ENCODE measurements at regions not wholly inside any gene's neighbourhood (a gene's known extent, or its start where the extent isn't known, plus 50 kb on each side); places are given as distances from the start of the nearest gene placed in this dataset.
"Not testable (repeated sequence)": the region's sequence is repeated elsewhere in the genome, so short reads cannot be mapped to it uniquely, and the experiment has no call there.

DNA sequence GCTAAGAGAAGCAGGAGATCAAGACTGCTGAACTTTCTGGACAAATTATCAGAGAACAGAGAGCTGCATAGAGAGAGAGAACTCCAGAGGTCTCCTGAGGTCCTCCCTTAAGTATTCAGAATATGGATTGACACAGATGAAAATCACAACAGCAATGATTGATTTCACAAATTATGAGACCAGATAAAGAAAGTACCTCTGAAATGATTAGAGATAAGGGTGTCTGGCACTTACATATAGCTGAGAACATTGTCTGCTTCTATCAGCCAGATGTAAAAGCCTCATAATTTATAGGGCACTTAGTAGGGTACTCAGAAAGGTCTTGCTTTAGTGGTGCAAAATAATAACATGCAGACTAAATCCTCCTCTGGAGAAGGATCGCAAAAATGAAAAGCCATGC lies 1301.8 kb downstream of the BRINP3 start:
- FAIRE-seq (no peak), DNase-seq (ENCODE audit: insufficient read length, low spot score) (no peak)

DNA sequence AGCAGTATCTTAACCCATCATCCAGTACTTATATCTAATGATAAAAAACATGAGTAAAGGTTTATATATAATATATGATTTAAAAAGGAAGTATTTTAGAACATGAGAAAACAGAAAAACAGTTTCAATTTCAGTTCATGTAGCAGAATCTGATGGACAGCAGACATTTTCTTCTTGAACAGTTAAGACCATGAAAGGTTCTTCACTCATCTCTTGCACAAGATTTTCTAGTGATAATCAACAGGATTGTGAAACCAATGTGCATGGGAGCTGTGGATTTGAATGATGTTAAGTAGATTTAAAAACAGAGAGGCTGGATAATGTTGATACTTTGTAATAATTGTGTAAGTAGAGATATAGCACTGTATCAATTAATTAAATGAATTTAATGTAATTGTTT lies 1297.6 kb downstream of the BRINP3 start:
- DNase-seq (ENCODE audit: insufficient read length, low spot score) (no peak), FAIRE-seq (no peak)

DNA sequence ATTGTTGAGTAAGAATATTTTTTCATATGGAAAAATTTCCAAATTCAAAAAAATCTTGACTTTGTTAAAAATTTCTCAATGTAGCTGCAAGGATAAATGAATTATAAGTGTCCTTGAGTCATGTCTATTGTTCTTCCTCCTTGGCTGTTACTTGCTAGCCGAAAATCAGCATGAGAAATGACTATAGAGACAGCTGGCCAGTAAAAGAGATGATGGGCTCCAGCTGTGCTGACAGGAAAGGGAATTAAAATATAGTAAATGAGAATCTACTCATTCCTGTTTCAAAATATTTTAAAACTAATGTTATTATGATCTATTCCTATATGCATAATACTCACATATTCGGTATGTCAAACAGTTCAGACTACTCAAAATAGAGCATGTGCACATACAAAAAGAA lies 1292.6 kb downstream of the BRINP3 start:
- FAIRE-seq (no peak), DNase-seq (ENCODE audit: insufficient read length, low spot score) (no peak)

DNA sequence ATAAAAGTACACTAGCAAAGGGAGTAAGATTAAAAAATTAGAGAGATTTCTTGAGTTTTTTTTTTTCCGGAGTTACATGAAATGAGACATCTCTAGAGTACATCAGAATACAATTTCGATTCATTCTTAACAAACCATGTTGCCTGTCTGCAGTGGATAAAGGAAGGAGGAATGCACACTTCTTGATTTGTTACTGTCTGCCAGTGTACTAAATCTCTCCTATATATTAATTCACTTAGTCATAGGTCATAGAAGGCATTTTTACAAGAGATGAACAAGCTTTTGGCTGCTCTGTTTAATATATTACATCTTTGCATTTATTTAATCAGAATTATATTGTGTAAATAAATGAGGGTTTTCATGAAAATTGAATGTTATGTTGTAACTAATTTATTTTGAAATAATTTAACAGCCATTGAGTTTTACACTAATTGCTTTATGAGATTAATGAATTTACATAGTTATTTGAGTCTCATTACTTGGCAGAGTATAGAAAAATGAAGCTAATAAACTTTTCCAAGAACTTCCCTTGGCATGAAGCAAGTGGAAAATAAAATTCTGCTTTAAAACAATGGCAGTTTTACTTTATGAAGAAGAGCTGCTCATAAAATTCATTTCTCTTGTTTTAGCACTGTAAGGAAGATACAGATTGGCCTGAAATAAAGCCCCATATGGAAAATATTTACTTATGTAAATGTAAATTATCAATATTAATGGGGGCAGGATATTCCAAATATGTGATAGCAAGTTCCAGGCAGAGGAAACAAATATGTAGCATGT lies 1284.7 kb downstream of the BRINP3 start:
- DNase-seq (ENCODE audit: insufficient read length, low spot score) (no peak), FAIRE-seq (no peak)

DNA sequence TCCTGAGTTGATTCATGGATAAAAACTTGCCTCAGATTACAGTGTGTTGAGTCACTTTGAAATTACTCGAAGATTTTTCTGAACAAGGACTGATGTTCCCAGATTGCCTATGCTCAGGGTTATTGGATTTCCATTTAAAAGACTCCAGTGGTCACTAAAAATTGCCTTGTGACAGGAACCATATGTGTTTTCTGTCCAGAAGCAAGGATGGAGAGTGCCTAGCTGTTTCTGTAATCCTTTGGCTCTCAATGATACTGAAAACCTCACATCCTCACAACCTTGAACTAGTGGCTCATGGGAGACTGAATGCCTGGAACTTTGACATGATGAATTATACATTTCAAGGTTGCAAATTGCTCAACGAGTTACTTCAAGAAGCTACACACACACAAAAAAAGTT lies 1271.8 kb downstream of the BRINP3 start:
- no peak for DNase-seq (ENCODE audit: insufficient read length, low spot score)
- no peak for FAIRE-seq

DNA sequence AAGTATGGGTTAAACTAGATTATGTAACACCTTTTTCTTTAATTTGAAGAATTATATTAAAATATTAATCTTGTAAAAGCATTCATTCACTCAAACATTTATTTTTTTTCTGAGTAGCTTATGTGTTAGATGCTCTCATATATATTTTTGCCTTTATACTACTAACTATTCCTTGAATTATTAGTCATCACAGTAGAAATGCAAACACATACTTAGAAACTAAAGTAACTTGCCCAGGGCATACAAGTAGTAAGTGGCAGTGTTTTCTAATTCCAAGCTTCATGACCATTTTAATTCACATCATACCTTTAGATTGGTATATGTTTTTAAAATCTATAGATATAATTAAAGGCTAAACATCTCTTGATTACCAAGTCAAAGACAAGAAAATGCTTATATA lies 1271.0 kb downstream of the BRINP3 start:
- no peak for DNase-seq (ENCODE audit: insufficient read length, low spot score)
- FAIRE-seq: no peak

DNA sequence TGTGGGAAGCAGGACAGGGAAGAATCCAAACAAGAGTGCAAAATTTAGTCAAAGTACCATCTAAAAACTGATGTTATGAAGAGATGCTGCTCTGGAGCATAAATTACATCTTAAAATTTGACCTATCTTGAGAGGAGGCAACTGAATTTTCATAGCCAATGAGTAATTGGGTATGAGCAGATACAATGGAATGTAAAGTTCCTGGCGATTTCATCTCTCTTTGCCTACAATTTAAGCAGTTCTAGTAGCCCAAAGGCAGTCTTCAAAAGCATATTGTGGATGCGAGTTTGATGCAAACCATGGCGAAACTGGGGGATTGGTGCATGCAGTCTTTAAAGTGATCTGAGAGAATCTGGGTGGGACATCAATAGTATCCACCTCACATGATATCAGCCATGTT lies 1265.9 kb downstream of the BRINP3 start:
- no peak for DNase-seq (ENCODE audit: insufficient read length, low spot score)
- FAIRE-seq: no peak

DNA sequence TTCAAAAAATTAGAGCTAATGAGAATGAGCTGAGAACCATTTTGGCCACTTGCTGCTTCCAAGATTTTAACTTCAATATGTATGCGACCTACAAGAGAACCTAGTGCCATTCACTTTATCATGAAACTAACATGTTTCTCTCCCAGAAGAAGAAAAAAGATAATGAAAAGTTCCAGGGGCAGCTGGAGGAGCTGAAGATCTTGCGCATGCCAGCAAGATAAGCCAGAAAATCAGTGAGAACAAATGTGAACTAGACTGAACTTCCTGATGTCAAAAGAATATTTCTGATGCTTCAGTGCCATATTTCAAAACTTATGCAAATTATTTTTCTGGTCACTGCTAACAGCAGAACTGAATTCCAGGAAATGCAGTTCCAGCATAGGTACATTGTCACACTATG lies 1265.1 kb downstream of the BRINP3 start:
- no peak for FAIRE-seq

DNA sequence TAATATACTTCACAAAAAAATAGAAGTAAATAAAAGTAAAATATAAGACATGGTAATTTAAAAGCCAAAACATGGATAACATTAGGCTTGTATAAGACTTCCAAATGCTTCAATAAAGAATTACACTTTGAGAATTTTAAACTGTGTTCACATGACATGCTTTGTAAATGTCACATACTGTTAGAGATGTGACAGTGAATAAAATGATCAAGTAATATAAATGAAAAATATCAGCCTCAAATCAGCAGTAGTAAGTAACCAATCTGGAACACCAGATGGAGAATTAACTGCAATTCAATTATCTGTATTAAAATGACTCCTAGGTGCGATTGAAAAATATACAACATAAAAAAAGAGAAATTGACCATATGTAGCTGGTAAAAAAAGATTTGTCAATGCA lies 1260.8 kb downstream of the BRINP3 start:
- FAIRE-seq: no peak
- DNase-seq (ENCODE audit: insufficient read length, low spot score): no peak

More for the DNA sequence above, 1265.1 kb downstream of the BRINP3 start:
- DNase-seq (ENCODE audit: insufficient read length, low spot score): no peak

DNA sequence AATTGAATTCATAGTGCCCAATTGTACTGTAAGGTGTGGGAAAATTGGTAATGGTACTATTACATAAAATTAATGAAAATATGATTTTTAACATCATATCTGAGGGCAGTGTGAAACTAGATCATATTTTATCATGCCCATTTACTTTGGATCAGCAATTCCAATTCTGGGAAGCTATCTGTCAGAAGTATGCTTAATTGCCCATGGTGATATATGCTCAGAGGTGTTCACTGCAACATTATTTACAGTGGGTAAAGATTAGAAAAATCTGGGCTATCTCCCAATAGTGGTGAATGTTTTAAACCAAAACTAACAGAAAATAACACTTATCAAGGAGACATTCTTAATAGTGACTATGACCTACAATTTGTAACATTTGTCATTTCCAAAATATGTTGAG lies 1260.0 kb downstream of the BRINP3 start:
- FAIRE-seq (no peak), DNase-seq (ENCODE audit: insufficient read length, low spot score) (no peak)

DNA sequence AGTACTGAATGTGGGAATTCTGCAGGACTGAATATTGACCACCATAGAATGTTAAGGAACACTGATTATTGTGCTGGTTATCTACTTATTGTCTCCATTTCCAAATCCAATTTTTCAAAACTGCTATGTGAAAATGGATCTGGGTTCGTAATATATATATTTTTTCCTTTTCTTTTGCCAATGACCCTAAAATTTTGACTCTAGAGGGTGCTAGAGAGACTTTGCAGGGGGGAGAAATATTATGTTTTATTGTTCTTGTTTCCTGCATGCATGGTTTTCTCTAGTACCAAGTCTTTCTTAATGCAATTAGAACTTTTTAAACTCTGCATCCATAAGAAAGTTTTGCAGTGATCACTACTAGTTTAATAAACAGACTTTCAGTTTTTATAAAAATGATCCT lies 1256.9 kb downstream of the BRINP3 start:
- FAIRE-seq (no peak), DNase-seq (ENCODE audit: insufficient read length, low spot score) (no peak)

DNA sequence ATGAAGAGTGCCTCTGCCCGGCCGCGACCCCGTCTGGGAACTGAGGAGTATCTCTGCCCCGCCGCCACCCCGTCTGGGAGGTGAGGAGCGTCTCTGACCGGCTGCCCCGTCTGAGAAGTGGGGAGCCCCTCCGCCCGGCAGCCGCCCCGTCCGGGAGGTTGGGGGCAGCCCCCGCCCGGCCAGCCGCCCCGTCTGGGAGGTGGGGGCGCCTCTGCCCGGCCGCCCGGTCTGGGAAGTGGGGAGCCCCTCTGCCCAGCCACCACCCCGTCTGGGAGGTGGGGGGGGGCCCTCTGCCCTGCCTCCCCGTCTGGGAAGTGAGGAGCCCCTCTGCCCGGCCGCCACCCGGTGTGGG lies 1251.9 kb downstream of the BRINP3 start:
- not testable (repeated sequence) for FAIRE-seq; DNase-seq (ENCODE audit: insufficient read length, low spot score)

DNA sequence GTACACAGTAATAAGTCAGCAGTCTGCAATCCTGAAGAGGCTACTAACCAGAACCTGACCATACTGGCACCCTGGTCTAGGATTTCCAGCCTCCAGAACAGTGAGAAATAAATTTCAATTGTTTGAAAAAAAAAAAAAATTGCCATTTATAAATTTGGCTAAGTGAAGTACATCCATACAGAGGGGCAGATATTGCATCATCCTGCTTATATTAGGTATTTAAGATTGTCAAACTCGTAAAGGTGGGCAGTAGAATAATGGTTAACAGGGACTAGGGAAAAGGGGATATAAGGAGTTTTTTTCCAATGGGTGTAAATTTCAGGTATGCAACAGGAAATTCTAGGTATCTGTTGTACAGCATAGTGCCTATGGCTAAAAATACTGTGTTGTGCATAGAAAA lies 1250.9 kb downstream of the BRINP3 start:
- no peak for DNase-seq (ENCODE audit: insufficient read length, low spot score)
- no peak for FAIRE-seq

DNA sequence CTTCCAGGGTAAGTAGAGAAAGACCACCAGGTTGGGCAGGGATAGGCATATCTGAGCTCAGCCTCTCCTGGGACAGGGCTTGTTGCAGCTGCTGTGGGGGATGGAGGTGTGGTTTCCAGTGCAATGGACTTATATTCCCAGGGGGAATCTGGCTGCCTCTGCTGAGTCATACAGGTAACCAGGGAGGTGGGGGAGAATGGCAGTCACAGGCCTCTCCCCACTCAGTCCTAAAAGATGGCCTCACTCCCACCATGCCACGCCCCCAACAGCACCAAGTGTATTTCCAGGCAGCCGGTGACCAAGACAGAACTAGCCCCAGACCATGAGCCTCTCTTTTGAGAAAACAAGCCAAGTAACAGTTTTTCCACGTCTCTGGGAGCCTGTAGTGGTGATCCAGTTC lies 1240.7 kb downstream of the BRINP3 start:
- FAIRE-seq (no peak), DNase-seq (ENCODE audit: insufficient read length, low spot score) (no peak)

DNA sequence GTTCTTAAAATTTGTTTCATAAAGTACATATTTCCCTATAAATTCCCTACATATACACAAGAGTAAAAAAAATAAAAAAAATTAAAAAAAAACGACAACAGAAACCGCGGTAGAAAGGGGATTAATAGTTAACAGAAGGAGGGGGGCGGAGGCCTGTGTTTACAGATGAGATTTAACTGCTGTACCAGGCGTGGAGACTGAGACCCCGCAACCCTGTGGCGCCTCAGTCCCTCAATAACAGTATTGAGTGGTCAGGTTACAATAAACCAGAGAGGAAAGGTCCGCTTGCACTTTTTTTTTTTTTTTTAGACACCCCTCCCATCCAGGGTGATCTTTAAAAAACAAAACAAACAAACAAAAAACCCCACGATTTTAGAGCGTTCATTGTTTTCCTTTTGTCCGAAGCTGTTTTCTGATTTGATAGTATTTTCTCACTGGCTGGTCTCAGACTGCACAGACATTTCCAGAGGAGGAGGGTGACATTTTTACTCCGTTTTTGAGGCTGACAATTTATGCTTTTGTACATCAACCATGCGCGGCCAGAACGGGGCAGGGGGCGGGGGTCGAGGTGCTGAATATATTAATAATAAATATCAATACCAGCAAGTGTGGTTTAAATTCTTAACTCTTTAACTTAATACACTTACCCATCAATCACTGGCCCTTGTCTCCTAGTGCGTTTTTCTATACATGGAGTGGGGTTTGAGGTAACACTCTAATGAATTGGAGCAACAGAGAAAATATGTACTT lies 1223.9 kb downstream of the BRINP3 start:
- no peak for DNase-seq (ENCODE audit: insufficient read length, low spot score)
- FAIRE-seq: no peak

DNA sequence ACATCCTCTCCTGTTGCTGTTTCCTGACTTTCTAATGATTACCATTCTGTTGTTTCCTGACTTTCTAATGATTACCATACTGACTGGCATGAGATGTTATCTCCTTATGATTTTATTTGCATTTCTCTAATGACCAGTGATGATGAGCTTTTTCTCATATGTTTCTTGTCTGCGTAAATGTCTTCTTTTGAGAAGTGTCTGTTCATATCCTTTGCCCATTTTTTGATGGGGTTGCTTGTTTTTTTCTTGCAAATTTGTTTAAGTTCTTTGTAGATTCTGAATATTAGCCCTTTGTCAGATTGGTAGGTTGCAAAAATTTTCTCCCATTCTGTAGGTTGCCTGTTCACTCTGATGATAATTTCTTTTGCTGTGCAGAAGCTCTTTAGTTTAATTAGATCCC lies 1216.5 kb downstream of the BRINP3 start:
- DNase-seq (ENCODE audit: insufficient read length, low spot score); FAIRE-seq: not testable (repeated sequence)

DNA sequence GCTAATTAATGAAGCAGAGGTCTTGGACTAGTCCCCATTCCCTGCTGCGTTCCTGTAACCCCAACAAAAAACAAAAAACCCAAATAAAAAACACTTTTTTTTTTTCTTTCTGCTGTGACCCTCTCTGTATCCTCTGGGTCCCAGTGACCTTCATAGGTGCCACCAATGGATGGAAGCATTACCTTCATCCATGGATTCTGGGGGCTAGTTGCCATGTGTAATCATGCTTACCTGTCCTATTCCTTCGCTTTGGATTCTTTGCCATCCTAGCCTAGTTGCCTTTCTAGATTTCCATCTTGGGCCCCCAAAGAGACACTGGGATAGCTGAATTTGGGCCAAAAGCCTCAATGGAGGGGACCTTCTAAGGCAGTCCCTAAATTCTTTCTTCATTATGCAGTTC lies 1208.7 kb downstream of the BRINP3 start:
- DNase-seq (ENCODE audit: insufficient read length, low spot score) (no peak), FAIRE-seq (no peak)

DNA sequence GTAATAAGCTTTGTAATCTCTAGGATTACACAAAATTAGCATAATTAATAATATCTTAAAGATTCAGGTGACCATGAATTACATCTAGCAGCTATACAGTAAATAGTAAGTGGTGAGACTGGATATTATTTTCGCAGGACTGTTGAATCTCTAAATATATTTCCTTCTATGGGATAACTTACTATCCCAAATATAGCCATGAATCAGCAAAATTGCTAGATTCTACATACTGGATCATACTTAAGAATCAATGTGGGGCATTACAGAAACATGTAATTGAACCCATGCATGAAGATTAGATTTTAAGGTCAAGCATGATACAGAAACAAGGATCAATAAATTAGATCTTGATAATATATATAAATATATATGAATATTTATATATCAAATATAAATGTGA lies 1203.4 kb downstream of the BRINP3 start:
- no peak for FAIRE-seq
- DNase-seq (ENCODE audit: insufficient read length, low spot score): no peak

DNA sequence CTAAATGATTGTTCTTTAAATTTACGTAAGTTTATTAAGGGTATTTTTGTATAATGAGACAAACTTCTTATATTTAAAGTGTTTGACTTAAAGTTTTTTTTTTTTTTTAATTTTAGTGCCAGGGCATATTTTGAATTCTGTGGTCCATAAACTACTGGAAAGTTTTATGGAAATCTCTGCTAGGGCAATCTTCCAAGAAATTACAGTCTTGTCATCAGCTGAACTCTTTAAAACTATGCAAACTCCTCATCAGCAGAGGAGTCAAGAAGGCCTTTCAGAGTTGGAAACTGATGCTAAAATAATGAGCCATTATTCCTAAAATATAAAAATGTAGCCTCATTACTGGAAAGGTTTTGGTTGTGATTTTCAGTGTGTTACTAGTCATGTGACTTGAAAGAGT lies 1201.9 kb downstream of the BRINP3 start:
- FAIRE-seq: no peak
- DNase-seq (ENCODE audit: insufficient read length, low spot score): no peak

DNA sequence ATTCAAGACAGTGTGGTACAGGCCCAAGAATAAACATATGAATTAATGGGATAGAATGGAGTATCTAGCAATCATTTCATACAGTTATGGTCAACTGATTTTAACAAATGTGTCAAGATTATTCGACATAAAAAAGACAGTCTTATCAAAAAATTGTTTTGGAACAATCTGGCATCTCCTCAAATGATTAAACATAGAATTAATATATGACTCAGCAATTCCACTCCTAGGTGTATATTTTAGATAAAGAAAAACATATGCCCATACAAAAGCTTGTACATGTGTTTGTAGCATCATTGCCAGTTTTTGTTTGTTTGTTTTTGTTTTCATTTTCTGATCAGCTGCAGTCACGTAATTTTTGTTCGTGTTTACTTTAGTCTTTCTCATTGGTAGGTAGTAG lies 1188.3 kb downstream of the BRINP3 start:
- FAIRE-seq: no peak
- DNase-seq (ENCODE audit: insufficient read length, low spot score): no peak

DNA sequence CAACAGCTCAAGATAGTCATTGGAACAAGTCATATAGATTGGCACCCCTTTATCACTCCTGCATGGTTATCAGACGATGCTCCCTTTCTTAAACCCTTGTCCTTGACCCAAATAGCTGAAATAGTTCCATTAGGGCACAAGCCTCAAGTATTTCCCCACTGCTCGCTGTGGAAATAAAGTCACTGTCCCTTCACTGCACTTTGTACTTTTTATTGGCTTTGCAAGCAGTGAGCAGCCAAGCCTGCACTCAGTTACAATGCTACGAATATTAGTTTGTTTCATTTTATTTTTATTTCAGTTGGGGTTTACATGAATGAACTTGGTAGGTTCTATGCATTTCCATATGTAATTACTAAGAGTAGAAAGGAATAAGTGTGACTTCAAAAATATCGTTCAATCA lies 1176.4 kb downstream of the BRINP3 start:
- DNase-seq (ENCODE audit: insufficient read length, low spot score) (no peak), FAIRE-seq (no peak)

DNA sequence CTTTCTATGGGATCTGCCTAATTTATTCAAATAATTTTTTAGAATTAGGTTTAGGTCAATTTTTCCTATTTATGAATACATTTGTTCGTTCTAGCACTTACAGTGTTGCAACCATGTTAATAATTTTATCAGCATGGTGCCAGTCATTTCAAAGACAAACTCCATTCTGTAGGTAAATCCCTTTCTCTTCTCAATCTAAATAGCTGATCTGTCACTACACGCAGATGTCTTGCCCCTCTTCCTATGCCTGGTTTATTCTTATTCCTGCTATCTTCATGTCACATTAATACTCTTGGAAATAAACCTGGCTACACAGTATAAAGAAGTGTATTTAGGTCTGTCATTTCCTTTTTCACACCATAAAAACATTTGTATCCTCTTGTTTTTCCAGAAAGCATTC lies 1172.4 kb downstream of the BRINP3 start:
- no peak for FAIRE-seq
- DNase-seq (ENCODE audit: insufficient read length, low spot score): no peak

Data from HTR-8/SVneo (cell line).